HG03442 (cell line): ENCODE measurements at regions not wholly inside any gene's neighbourhood (a gene's known extent, or its start where the extent isn't known, plus 50 kb on each side); places are given as distances from the start of the nearest gene placed in this dataset.
"Not testable (repeated sequence)": the region's sequence is repeated elsewhere in the genome, so short reads cannot be mapped to it uniquely, and the experiment has no call there.

Experiments used
- ATAC-seq: cut with Tn5 transposase; IDR thresholded peaks from one replicate; pipeline ENCODE4 v1.9.1; 2021; ENCODE audit warnings: mild to moderate bottlenecking, moderate library complexity; ENCODE audit not compliant: unreplicated experiment

- no peak for ATAC-seq
Measured at GRCh38 chr1:87398641-87399040, 70.0 kb downstream of the LMO4 start.

- no peak for ATAC-seq
Measured at GRCh38 chr1:87399264-87399663, 70.6 kb downstream of the LMO4 start.

- no peak for ATAC-seq
Measured at GRCh38 chr1:87399701-87400100, 71.0 kb downstream of the LMO4 start.

DNA sequence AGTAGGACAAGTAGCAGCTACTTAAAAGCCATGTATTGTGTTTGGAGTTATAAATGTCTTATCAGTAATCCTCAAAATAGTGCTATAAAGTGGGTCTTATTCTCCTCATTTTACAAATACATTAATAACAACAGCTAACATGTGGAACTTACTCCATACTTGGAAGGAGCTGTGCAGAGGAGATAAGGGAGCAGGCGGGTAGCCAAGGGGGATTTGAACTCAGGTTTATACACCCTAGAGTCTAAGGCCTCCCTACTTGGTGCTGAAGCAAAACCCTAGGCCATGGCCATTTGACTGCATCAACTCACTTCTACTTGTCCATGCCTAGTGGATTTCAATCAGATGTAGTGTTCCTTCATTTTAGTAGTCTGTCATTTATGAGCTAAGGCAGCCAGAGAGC, 72.1 kb downstream of the LMO4 start:
- ATAC-seq: no peak

DNA sequence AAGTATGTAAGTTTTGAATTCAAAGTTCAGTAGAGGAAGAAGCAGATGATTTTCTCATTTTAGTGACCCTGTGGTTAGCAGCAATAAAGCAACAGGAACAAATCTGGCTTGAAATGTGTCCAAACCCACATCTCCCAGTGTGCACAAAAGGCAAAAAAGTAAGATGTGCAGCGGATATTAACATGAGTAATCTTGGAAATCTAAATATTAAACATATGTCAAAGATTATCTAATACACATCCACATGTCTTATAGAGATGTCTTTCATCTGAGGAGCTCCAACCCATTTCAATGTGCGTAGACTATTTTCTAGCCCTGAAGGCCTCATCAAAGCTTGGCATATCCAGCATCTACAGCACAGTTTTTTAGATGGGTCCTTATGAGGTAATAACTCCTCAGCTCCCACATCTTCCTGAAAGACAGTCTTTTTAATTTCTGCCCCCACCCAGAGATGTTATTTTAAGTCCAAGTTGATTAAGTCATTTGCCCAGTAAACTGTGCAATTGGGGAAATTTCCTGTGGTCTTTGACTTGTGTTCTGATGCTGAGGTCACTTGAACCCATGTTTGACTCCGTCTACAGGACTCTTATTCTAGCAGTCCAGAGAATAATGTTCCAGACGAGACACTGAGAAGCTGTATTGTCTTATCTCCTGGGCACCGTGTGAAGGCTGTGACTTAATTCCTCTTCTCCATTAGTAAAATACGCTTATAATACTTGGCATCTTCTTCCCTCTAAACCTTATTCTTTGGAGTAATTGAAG, 73.7 kb downstream of the LMO4 start:
- ATAC-seq: no peak

GRCh38 chr1:87403061-87403820, 74.6 kb downstream of the LMO4 start:
- no peak for ATAC-seq

GRCh38 chr1:87404296-87404695, 75.6 kb downstream of the LMO4 start:
- no peak for ATAC-seq

DNA sequence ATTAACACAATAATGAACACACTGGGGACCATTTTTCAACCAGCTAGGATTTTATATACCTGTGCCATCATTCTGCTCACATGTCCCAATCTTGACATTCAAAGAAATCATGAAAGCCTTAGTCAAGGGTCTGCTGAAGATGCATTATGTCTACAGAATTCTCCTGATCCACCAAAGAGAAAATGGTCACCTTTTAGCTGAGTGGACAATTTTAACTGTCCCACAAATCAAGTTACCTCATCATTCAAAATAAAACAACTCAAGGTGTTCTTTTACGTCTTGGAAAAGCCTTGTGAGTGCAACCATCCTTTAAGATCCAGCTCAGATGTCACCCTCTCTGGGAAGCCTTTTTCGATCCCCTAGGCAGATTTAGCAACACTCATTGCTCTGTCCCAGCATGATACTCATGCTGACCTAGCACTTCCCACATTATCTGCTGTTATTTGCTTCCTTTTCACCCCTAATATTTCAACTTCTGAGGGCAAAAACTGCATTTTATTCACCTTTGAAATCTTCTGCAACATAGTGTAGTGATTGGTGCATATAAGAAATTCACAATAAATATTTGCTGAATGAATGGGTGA, 80.1 kb downstream of the LMO4 start:
- no peak for ATAC-seq

DNA sequence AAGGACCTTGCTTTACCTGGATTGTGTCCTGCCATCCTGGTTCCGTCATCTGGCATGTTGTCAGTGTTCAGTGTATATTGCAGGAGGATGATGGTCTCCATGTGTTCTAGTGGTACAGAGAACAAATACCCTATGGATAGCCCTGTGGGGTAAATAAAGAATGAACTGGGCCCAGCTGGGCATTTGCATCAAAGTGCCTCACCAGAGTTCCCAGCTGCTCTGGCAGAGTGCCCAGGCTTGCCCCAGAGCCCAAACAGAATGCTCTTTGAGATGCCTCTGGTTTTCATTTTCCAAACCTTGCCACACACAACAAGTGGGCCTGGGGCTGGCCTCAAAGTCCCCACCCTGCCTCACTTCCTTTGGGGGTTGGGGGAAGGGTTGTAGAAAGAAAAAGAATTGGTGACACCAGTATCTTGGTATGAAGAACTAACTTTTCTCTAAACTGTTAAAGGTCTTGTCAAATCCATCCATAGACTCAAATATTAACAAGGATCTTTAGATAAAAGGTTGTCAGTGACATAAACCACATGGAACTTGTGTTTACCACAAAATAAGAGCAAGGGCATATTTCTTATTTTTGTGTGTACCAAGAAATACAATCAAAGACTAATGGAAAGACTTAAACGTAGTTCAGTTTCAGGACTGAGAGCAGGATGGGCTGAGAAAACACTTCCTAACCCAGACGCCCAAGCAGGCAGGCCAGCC, 82.2 kb downstream of the LMO4 start:
- no peak for ATAC-seq

GRCh38 chr1:87413846-87414245, 85.2 kb downstream of the LMO4 start:
- not testable (repeated sequence) for ATAC-seq

DNA sequence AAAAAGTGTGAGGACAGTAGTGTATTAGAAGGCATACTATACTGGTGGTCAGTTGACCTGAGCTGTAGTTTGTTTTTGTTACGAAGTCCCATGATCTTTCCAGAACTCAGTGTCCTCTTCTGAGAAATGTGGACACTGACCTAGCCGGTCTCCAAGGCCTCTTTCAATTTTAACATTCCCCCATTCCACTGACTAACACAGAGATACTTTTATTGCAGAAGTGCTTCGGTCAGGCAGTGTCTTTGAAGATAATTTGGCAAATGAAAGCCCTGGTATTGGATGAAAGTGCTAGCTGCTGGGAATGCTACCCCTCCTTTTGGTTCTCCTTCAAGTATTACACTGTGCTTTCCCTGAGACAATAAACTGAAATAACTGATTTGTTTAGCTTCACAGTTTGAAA, 89.4 kb downstream of the LMO4 start:
- ATAC-seq: no peak

DNA sequence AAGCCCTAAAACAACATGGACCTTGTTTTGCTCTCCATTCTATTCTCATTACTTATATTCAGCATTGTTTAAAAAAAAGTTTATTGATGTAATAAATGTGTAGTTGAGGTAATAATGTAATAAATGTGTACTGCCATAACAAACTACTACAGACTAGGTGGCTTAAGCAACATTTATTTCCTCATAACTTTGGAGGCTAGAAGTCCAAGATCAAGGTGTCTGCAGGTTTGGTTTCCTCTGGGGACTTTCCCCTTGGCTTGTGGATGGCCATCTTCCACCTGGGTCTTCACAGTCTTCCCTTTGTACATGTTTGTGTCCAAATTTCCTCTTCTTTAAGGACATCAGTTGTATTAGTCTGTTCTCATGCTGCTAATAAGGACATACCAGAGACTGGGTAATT, 93.1 kb downstream of the LMO4 start:
- no peak for ATAC-seq

DNA sequence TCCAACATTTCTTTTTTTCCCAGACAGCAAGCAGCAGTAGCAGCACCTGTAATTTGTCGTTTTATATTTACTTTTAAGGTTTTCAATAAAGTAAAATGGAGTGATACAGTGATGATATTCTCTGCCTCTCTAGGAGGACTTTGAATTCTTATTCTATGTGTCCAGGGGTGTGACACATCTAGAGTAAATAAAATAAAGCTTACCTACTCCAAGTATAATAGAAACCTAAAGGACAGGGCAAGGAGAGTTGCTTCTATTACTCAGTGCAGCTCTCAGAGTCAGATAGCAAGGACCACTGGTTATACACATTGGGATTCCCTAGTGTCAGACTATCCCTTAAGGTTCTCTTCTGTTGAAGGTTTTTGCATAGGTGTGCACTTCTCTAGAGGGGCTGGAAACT, 95.9 kb downstream of the LMO4 start:
- ATAC-seq: no peak

DNA sequence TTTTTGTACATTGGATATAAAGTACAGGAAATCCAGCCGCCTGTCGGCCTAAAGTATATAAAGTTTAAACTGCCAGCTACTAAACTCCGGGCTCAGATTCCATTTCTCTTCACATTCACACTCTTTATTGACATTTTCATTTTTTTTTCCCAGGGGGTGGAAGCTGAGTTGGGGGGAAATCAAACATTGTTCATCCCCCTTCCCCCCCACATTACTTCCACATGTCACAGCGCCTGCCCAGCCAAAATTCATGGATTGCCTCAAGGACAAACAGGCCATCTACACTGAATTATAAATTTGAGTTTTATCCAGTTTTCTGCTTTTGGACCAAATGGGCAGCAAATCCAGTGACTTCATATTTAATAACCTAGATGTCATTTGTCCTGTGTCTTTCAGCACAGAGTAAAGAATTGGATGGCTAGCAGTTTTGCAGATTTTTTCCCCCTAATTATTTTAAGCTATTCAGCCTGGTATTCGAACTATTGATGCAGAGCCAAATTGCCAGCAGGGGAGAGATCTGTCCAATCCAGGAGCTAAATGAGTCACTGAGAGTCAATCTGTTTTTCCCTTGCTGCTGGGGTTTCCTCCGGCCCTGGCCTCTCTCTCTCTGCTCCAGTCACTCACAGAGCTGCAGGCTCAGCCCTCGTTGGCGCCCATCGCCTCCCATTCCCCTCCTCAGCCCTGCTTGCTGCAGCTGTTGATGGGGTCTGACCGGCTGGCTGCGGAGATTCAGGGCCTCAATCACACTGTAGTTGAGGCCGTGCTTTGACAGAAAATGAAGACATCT, 98.0 kb downstream of the LMO4 start:
- ATAC-seq: no peak

DNA sequence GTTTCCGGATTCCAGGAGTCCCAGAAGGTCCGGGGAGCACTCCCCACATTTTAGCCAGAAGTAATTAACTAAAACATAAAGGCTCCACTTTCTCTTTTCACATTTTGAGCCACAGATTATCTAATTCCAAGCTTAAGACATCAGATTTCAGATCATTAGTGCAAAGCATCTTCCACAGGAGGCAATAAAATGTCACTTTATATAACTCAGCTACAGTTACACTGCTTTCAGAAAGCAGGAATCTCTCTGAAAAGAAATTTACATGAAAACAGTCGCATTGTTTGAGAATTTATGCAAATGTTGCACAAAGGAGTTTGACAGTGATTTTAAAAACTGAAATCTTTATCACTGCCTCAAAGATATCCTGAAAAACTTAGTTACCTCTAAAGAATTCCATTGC, 99.7 kb downstream of the LMO4 start:
- no peak for ATAC-seq

GRCh38 chr1:87428883-87429282, 100.2 kb downstream of the LMO4 start:
- ATAC-seq: no peak

GRCh38 chr1:87432685-87433084, 104.0 kb downstream of the LMO4 start:
- ATAC-seq: no peak

- not testable (repeated sequence) for ATAC-seq
Measured at GRCh38 chr1:87433101-87433500, 104.4 kb downstream of the LMO4 start.

DNA sequence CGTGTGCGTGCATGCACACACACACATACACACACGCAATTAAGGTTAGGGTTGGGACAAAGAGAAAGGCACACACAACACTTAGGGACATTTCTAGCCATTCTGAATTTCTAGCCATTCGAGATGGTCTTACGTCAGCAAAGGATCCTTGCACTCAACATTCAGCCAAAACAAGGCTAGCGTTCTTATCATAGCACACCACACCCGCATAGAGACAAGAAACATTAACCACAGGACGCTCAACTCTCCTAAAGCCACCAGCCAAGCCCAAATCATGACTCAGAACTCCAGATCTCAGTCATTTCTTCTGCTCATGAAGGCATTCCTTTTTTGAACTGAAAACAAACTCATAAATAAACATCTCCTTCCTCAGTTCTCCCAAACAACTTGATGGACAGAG, 106.8 kb downstream of the LMO4 start:
- peak; percentile 70 for ATAC-seq

DNA sequence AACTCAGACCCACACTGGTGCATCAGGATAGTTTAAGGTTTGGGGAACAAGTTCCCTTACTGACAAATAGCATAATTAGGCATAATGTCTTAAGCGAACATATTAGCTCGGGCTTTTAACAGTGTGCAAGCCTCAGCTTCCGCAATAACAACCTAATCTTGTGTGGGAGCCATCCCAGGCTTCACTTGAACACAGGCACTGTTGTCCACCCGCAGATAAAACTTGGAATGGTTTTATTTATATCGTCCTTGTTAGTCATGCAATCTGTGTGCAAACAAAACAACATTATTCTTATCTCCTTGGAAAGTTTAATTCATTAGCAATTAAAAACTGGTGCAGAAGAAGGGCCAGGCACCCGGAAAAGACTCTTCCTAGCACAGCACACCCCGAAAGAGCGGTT, 107.4 kb downstream of the LMO4 start:
- ATAC-seq: not testable (repeated sequence)

- ATAC-seq: no peak
Measured at GRCh38 chr1:87436534-87436933, 107.9 kb downstream of the LMO4 start.
